Subcutaneous abdominal adipose tissue (tissue), 5 donors: ENCODE measurements at regions not wholly inside any gene's neighbourhood (a gene's known extent, or its start where the extent isn't known, plus 50 kb on each side); places are given as distances from the start of the nearest gene placed in this dataset.

ENCODE experiments used
- H3K27ac ChIP-seq: one replicate; pipeline ENCODE4 v1.7.0; 2013; ENCODE audit warnings: low read depth, mild to moderate bottlenecking, inconsistent platforms, low read length, moderate library complexity
- H3K27me3 ChIP-seq, 5 donors: one replicate each; pipeline ENCODE4 v1.7.0; 2013; ENCODE audit warnings: low read length in 5 of 5, inconsistent platforms in 1 of 5; ENCODE audit not compliant: control insufficient read depth in 5 of 5, insufficient read depth in 4 of 5
- H3K36me3 ChIP-seq, 5 donors: one replicate each; pipeline ENCODE4 v1.7.0; 2013; ENCODE audit warnings: low read length in 5 of 5; ENCODE audit not compliant: control insufficient read depth in 5 of 5, insufficient read depth in 5 of 5
- H3K4me1 ChIP-seq, 5 donors: one replicate each; pipeline ENCODE4 v1.7.0; 2013; ENCODE audit warnings: low read length in 5 of 5, mild to moderate bottlenecking in 3 of 5, moderate library complexity in 1 of 5; ENCODE audit not compliant: control insufficient read depth in 5 of 5, insufficient read depth in 5 of 5
- H3K4me3 ChIP-seq, 5 donors: one replicate each; pipeline ENCODE4 v1.7.0; 2013; ENCODE audit warnings: low read length in 5 of 5, low read depth in 1 of 5
- H3K9ac ChIP-seq, 5 donors: one replicate each; pipeline ENCODE4 v1.7.0; 2013; ENCODE audit warnings: low read length in 5 of 5, mild to moderate bottlenecking in 4 of 5, moderate library complexity in 3 of 5
- H3K9me3 ChIP-seq, 5 donors: one replicate each; pipeline ENCODE4 v1.7.0; 2013; ENCODE audit warnings: low read length in 5 of 5; ENCODE audit not compliant: control insufficient read depth in 5 of 5
- donor health status: healthy.
- donor health status: healthy.
- donor health status: healthy.
- donor health status: healthy.
- donor health status: healthy.

DNA sequence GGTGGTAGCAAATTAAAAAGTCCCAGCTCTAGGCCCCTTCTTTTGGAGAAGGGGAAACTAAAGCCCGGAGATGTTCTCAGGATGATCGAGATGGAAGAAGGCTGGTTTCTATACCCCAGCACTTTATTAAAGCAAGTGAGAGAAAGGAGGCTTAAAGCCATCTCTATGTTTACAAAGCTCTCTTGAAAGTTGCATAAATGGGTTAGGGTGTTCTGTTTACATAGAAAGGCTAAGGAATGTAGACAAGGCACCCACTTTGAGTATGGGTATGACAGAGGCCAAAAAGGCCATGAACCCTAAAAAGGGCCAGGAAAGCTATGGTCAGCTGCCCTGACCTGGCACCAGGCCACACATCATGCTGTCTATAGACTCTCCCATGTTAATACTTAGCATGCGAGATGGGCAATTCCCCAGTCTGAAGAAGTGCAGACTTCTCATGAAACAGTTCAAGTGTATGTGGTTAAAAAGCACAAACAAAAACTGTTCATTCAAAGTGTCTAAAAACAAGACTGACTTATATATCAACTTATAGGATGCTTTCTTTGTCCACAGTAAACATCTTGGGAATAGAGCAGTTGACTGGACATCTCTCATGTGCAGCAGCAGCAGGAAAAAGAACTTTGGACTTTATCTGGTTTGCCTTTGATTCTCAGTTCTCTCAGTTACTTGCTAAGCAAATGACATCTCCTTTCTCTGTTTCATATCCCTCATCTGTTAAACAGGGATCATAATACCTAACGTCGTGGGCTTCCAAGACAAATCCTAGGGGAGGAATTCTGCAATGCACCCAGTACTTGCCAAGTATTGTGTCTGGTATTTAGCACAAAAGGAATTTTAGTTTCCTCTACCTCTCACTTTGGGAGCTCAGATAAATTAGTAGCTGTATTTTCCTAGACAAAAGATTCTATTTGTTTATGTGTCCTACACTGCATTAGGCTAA is 521.6 kb downstream of the PLPP3 start:
- Histone ChIP-seq H3K27ac (peak overlapping the region; percentile 37), H3K36me3 (no peaks in the 10 kb centered on the region), H3K9me3 (no peaks in the 10 kb centered on the region), H3K4me3 (no peak overlapping the region), H3K4me1 (peaks cover 2 to 27% (median 19%) of the 10 kb centered on the region in 5 donors), H3K9ac (no peak overlapping the region), H3K27me3 (no peaks in the 10 kb centered on the region)

DNA sequence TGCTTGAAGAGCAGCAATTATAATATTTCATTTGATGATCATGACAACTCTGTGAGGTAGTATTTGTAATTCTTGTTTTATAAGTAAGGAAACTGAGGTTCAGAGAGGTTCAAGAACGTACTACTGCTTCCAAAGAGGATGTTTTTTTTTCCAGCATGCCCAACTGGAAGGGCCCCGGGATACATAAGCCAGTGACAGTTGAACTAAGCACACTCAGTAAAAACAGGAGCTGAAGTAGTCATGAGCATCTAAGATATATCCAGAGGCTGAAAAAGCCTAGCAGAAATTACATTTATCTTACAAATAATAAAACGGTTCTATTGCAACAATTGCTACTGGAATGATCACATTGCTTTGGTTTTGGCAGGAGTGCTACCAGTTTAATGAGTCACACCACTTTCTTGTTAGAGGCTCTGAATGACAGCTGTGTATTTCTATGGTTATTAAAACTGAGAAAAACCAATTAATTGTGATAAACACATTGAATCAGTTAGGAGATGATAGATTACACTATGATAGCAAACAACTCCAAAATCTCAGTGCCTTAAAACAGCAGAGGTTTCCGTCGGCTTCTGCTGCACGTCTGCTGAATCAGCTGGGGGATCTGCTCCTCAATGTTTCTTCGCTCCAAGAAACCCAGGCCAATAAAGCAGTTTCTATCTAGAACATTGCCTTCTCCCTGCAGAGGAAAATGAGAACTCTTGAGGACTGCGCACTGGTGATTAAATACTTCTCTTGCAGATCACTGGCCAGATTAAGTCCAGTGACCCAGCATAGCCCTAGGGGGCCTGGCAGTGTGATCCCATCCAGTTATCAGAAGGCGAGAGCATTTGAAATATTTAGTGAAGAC is 522.7 kb downstream of the PLPP3 start:
- Histone ChIP-seq H3K9me3 (no peaks in the 10 kb centered on the region), H3K4me1 (peaks cover 2 to 27% (median 19%) of the 10 kb centered on the region in 5 donors), H3K27me3 (no peaks in the 10 kb centered on the region), H3K9ac (no peak overlapping the region), H3K36me3 (no peaks in the 10 kb centered on the region), H3K27ac (peak overlapping the region; percentile 37), H3K4me3 (no peak overlapping the region)

GRCh38 chr1:56054959-56055358 is 524.4 kb downstream of the PLPP3 start:
- peaks cover 0 to 5% (median 0%) of the 10 kb centered on the region in 5 donors for H3K9me3 ChIP-seq
- H3K27me3 ChIP-seq, result no peaks in the 10 kb centered on the region
- no peak overlapping the region for H3K27ac ChIP-seq
- H3K4me3 ChIP-seq, result no peak overlapping the region
- peaks cover 2 to 23% (median 19%) of the 10 kb centered on the region in 5 donors for H3K4me1 ChIP-seq
- H3K36me3 ChIP-seq, result no peaks in the 10 kb centered on the region
- no peak overlapping the region for H3K9ac ChIP-seq

- H3K27ac ChIP-seq, result no peak overlapping the region
- peaks cover 0 to 5% (median 0%) of the 10 kb centered on the region in 5 donors for H3K9me3 ChIP-seq
- peaks cover 0 to 10% (median 8%) of the 10 kb centered on the region in 5 donors for H3K4me1 ChIP-seq
- H3K9ac ChIP-seq, result no peak overlapping the region
- H3K4me3 ChIP-seq, result no peak overlapping the region
- no peaks in the 10 kb centered on the region for H3K36me3 ChIP-seq
- H3K27me3 ChIP-seq, result no peaks in the 10 kb centered on the region
Observed at GRCh38 chr1:56052041-56052440, 527.3 kb downstream of the PLPP3 start.

GRCh38 chr1:56050911-56051310 is 528.5 kb downstream of the PLPP3 start:
- Histone ChIP-seq H3K4me1 (no peaks in the 10 kb centered on the region), H3K27ac (no peak overlapping the region), H3K4me3 (no peak overlapping the region), H3K9ac (no peak overlapping the region), H3K36me3 (no peaks in the 10 kb centered on the region), H3K9me3 (peaks cover 0 to 5% (median 0%) of the 10 kb centered on the region in 5 donors), H3K27me3 (no peaks in the 10 kb centered on the region)

DNA sequence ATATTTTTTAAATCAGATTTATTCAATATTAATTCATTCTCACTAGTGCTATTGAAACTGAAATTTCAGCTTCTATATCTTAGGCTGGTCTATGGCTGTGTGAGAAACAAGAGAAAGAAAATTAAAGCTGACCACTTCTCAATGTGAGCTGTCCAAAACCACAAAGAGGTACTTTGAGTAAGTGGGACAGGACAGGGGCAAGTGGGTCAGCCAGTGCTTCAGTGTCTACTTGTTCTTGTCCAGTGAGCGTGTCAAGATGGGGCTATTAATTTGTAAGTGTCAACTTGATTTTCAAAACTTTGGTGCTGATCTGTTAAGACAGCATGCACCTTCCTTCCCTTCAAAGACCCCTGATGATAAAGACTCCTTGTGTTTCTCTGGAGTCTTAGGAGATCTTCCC is 533.9 kb downstream of the PLPP3 start:
- Histone ChIP-seq H3K27me3 (no peaks in the 10 kb centered on the region), H3K4me1 (peaks cover 0 to 14% (median 7%) of the 10 kb centered on the region in 5 donors), H3K36me3 (no peaks in the 10 kb centered on the region), H3K9ac (no peak overlapping the region), H3K27ac (no peak overlapping the region), H3K4me3 (no peak overlapping the region), H3K9me3 (peaks cover 0 to 1% (median 0%) of the 10 kb centered on the region in 5 donors)

DNA sequence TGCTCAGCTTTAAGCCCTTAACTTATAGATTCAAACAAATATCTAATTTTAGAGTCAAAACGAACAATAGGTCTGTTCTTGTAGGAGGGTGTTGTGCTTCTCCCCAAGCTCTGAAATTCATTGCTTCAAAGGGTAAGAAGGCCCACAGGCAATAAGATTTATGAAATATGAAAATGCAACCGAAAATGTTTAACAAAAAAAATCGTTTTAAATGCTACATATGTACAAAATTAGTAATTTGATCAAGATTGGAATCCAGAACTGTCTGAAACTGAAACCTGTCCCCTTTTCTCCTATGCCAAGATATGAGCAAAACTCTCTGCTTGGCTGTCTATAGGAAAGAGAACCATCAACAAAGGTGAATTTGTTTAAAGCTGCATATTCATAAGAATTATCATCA is 534.3 kb downstream of the PLPP3 start:
- Histone ChIP-seq H3K9ac (no peak overlapping the region), H3K36me3 (no peaks in the 10 kb centered on the region), H3K27ac (no peak overlapping the region), H3K4me1 (peaks cover 0 to 15% (median 7%) of the 10 kb centered on the region in 5 donors), H3K9me3 (no peaks in the 10 kb centered on the region), H3K27me3 (no peaks in the 10 kb centered on the region), H3K4me3 (no peak overlapping the region)

- H3K9me3 ChIP-seq, result no peaks in the 10 kb centered on the region
- H3K27me3 ChIP-seq, result no peaks in the 10 kb centered on the region
- H3K4me3 ChIP-seq, result no peak overlapping the region
- no peak overlapping the region for H3K9ac ChIP-seq
- H3K27ac ChIP-seq, result no peak overlapping the region
- peaks cover 4 to 21% (median 19%) of the 10 kb centered on the region in 5 donors for H3K4me1 ChIP-seq
- no peaks in the 10 kb centered on the region for H3K36me3 ChIP-seq
Observed at GRCh38 chr1:56036479-56036878, 542.9 kb downstream of the PLPP3 start.

DNA sequence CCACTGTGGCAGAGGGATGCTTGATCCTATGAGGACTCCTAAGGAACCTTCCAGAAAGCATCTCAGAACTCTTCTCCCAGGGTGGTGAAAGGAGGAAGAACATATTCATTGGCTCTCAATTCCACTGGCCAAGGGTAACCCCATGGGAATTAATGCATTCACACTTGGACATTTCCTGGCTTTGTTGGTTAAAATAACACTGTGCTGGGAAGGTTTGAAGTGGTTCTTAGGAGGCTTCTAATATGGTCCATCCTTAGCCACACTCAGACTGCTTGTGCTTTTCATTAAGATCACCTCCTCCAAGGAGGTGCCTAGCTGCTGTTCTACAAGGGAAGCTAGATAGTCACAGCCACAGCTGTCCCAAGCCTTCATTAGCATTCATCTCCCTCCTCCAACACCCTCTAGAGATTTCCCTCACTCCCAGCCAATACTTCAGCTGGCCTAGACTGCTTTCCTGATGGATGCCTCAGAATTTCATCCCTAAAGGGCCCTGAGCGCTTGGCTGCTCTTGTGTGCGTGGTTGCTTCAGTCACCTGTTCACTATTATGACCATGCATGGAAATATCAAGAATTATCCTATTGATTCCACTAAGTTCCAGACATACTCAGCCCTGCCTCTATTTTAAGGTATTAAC is 544.4 kb downstream of the PLPP3 start:
- Histone ChIP-seq H3K4me1 (peaks cover 4 to 14% (median 9%) of the 10 kb centered on the region in 5 donors), H3K4me3 (no peak overlapping the region), H3K36me3 (no peaks in the 10 kb centered on the region), H3K9me3 (no peaks in the 10 kb centered on the region), H3K27me3 (no peaks in the 10 kb centered on the region), H3K9ac (no peak overlapping the region), H3K27ac (no peak overlapping the region)
